Fibroblast of lung (primary cell): ENCODE measurements at regions not wholly inside any gene's neighbourhood (a gene's known extent, or its start where the extent isn't known, plus 50 kb on each side); places are given as distances from the start of the nearest gene placed in this dataset.

Experiments
- CTCF ChIP-seq, 2 donors: IDR thresholded peaks in 1 of 2; conservative IDR thresholded peaks in 1 of 2; 1 replicate in 1 of 2; 2 replicates in 1 of 2; pipeline ENCODE4 v1.5.1; 2011 to 2012; ENCODE audit warnings: low read length in 2 of 2, control low read depth in 1 of 2, inconsistent platforms in 1 of 2, low read depth in 1 of 2, mild to moderate bottlenecking in 1 of 2
- EZH2 ChIP-seq: IDR thresholded peaks from 2 replicates; pipeline ENCODE4 v1.5.1; 2012; ENCODE audit warnings: low read length, control low read depth, mild to moderate bottlenecking; ENCODE audit errors: missing control alignments

GRCh38 chr5:51082741-51083140 is 300.5 kb upstream of the ISL1 start:
- TF ChIP-seq EZH2 (no peak), CTCF (conservative IDR thresholded peaks at IDR 0.05 in 1 of 2, IDR thresholded peaks at IDR 0.05 in 1 of 2; ENCODE audit: low read depth in 1 of 2, low read length in 2 of 2) (no peak)
